OCI-LY7 (cell line): ENCODE measurements at regions not wholly inside any gene's neighbourhood (a gene's known extent, or its start where the extent isn't known, plus 50 kb on each side); places are given as distances from the start of the nearest gene placed in this dataset.

Experiments
- BruUV-seq: library from RNA; stranded (reverse); fragments of 400-500 nt; replicated peaks from 2 replicates; lab custom pipeline; 2021; lab: Mats Ljungman, UMichigan
- CTCF ChIA-PET: fragments of 300-600 bp; sonication (Branson Sonifier 250); formaldehyde crosslinking; loops from one replicate; lab custom pipeline; 2022; ENCODE audit warnings: antibody characterized with exemption; ENCODE audit not compliant: unreplicated experiment; lab: Charles Lee
- POLR2A ChIA-PET: fragments of 300-600 bp; sonication (Branson Sonifier 250); formaldehyde crosslinking; loops from one replicate; lab custom pipeline; 2022; ENCODE audit warnings: antibody characterized with exemption; lab: Charles Lee
- DNase-seq: peaks from one replicate; pipeline ENCODE4 v3.0.0-alpha.2; 2015; ENCODE audit warnings: low spot score
- H2AFZ ChIP-seq: fragments of 200-600 bp; sonication (generic), shearing (Covaris generic); 2 replicates; pipeline ENCODE4 v1.6.1; 2014; ENCODE audit warnings: mild to moderate bottlenecking, antibody characterized with exemption, low read length, moderate library complexity
- H3K27ac ChIP-seq: fragments of 200-600 bp; sonication (generic); 2 replicates; pipeline ENCODE4 v1.5.1; 2014; ENCODE audit warnings: mixed run types, low read depth, mild to moderate bottlenecking, moderate library complexity, low read length, inconsistent platforms; ENCODE audit not compliant: poor library complexity, severe bottlenecking
- H3K36me3 ChIP-seq: fragments of 200-600 bp; sonication (generic); 2 replicates; pipeline ENCODE4 v1.6.1; 2014; ENCODE audit warnings: mild to moderate bottlenecking, antibody characterized with exemption, low read length, moderate library complexity, mixed read lengths; ENCODE audit not compliant: insufficient read depth
- H3K4me1 ChIP-seq: fragments of 200-600 bp; sonication (generic); 2 replicates; pipeline ENCODE4 v1.5.1; 2014; ENCODE audit warnings: mild to moderate bottlenecking, low read length; ENCODE audit not compliant: insufficient read depth, poor library complexity, severe bottlenecking
- H3K4me2 ChIP-seq: fragments of 200-600 bp; sonication (generic); 2 replicates; pipeline ENCODE4 v1.6.1; 2014; ENCODE audit warnings: mild to moderate bottlenecking, low read length
- H3K4me3 ChIP-seq: fragments of 200-600 bp; sonication (generic); 2 replicates; pipeline ENCODE4 v1.5.1; 2014; ENCODE audit warnings: mild to moderate bottlenecking, low read depth, low read length; ENCODE audit not compliant: poor library complexity, severe bottlenecking
- H3K79me2 ChIP-seq: fragments of 200-600 bp; sonication (generic); 2 replicates; pipeline ENCODE4 v1.6.1; 2016; ENCODE audit warnings: low read depth, mild to moderate bottlenecking, low read length, moderate library complexity, mixed read lengths; ENCODE audit not compliant: insufficient read depth
- H3K9me2 ChIP-seq: fragments of 200-600 bp; sonication (generic); 2 replicates; pipeline ENCODE4 v1.6.1; 2016; ENCODE audit warnings: mild to moderate bottlenecking, low read length, mixed read lengths; ENCODE audit not compliant: insufficient read depth
- H3K9me3 ChIP-seq: fragments of 200-600 bp; sonication (generic); 2 replicates; pipeline ENCODE4 v1.6.1; 2014; ENCODE audit warnings: mild to moderate bottlenecking, mixed run types, low read length, mixed read lengths
- H4K20me1 ChIP-seq: fragments of 200-600 bp; sonication (generic); 2 replicates; pipeline ENCODE4 v1.6.1; 2014; ENCODE audit warnings: mild to moderate bottlenecking, antibody characterized with exemption, low read length, moderate library complexity, mixed read lengths; ENCODE audit not compliant: insufficient read depth
- EZH2phosphoT487 ChIP-seq: fragments of 200-600 bp; sonication (generic); IDR thresholded peaks from 2 replicates; pipeline ENCODE4 v1.6.1; 2018; ENCODE audit warnings: low read depth, borderline replicate concordance, mild to moderate bottlenecking, mixed run types, antibody characterized with exemption, low read length, moderate library complexity, mixed read lengths
- intact Hi-C: fragments of 100-400 bp; cut with micrococcal nuclease; formaldehyde crosslinking; loops from one replicate; pipeline ENCODE4 v1.10.0; 2022; ENCODE audit not compliant: unreplicated experiment
- TF ChIP-seq, protein P1 (sequence below): fragments of 200-600 bp; sonication (generic); conservative IDR thresholded peaks from 2 replicates; pipeline ENCODE4 v1.5.1; 2014; ENCODE audit warnings: mild to moderate bottlenecking, antibody characterized with exemption, low read length, moderate library complexity, mixed read lengths

GRCh38 chr6:90932351-90932750 is 345.5 kb upstream of the MAP3K7 start:
- H2AFZ ChIP-seq: no peak overlapping the region
- H3K79me2 ChIP-seq: no peaks in the 10 kb centered on the region
- CTCF ChIA-PET: no interaction called here
- H3K9me3 ChIP-seq: no peaks in the 10 kb centered on the region
- no peak overlapping the region for H3K4me2 ChIP-seq
- H3K27ac ChIP-seq: no peak overlapping the region
- no peak overlapping the region for H3K4me3 ChIP-seq
- H3K9me2 ChIP-seq: no peaks in the 10 kb centered on the region
- no peak for DNase-seq
- POLR2A ChIA-PET: interaction anchor here (1.5 kb wide), 1 partner anchor 8 kb away, joined by 4 read pairs; no protein-coding TSS in a partner anchor
- no peak for TF ChIP-seq EZH2phosphoT487
- TF ChIP-seq, protein P1, sequence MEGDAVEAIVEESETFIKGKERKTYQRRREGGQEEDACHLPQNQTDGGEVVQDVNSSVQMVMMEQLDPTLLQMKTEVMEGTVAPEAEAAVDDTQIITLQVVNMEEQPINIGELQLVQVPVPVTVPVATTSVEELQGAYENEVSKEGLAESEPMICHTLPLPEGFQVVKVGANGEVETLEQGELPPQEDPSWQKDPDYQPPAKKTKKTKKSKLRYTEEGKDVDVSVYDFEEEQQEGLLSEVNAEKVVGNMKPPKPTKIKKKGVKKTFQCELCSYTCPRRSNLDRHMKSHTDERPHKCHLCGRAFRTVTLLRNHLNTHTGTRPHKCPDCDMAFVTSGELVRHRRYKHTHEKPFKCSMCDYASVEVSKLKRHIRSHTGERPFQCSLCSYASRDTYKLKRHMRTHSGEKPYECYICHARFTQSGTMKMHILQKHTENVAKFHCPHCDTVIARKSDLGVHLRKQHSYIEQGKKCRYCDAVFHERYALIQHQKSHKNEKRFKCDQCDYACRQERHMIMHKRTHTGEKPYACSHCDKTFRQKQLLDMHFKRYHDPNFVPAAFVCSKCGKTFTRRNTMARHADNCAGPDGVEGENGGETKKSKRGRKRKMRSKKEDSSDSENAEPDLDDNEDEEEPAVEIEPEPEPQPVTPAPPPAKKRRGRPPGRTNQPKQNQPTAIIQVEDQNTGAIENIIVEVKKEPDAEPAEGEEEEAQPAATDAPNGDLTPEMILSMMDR: no peak
- intact Hi-C loops: no loop called here
- H4K20me1 ChIP-seq: no peaks in the 10 kb centered on the region
- H3K36me3 ChIP-seq: no peaks in the 10 kb centered on the region
- H3K4me1 ChIP-seq: no peaks in the 10 kb centered on the region
- BruUV-seq: no TSS peak

DNA sequence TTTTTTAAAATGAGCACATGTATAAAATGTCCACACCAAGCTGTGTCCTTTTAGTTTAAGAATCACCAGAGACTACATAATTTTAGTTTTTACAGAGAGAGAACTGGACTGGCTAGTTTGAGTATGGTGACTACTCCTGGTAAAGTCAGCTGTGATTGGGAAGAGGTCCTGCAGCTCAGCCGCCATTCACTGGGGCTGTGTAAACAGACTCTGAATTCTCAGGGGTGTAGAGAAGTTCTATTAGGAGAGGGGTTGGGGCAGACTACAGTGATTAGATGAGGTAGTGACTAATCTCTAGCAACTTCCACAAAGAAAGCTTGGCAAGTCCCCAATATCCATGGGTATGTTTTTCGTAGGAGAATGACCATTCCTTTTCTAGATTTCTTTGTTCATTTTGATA is 341.2 kb upstream of the MAP3K7 start:
- Histone ChIP-seq H4K20me1 (no peaks in the 10 kb centered on the region), H3K9me3 (no peaks in the 10 kb centered on the region), H3K4me3 (no peak overlapping the region), H3K9me2 (no peaks in the 10 kb centered on the region), H3K36me3 (no peaks in the 10 kb centered on the region), H3K4me1 (no peaks in the 10 kb centered on the region), H3K79me2 (no peaks in the 10 kb centered on the region), H3K27ac (no peak overlapping the region), H2AFZ (no peak overlapping the region), H3K4me2 (no peak overlapping the region)
- POLR2A ChIA-PET: interaction anchor here (1.3 kb wide), 1 partner anchor 16 kb away, joined by 3 read pairs; no protein-coding TSS in a partner anchor
- no TSS peak for BruUV-seq
- no peak for DNase-seq
- CTCF ChIA-PET: interaction anchor here (1.9 kb wide), 1 partner anchor 13 kb away, joined by 6 read pairs; no protein-coding TSS in a partner anchor
- TF ChIP-seq EZH2phosphoT487: no peak
- TF ChIP-seq, protein P1: no peak
- intact Hi-C loops: no loop called here

GRCh38 chr6:90925726-90926125 is 338.9 kb upstream of the MAP3K7 start:
- Histone ChIP-seq H3K4me1 (no peaks in the 10 kb centered on the region), H3K9me3 (no peaks in the 10 kb centered on the region), H3K9me2 (no peaks in the 10 kb centered on the region), H3K4me2 (no peak overlapping the region), H3K4me3 (no peak overlapping the region), H4K20me1 (no peaks in the 10 kb centered on the region), H3K36me3 (no peaks in the 10 kb centered on the region), H3K27ac (no peak overlapping the region), H3K79me2 (no peaks in the 10 kb centered on the region), H2AFZ (no peak overlapping the region)
- no peak for DNase-seq
- intact Hi-C loops: no loop called here
- ChIA-PET POLR2A (no interaction called here), CTCF (interaction anchor here (1.2 kb wide), 1 partner anchor 15 kb away, joined by 3 read pairs; no protein-coding TSS in a partner anchor)
- BruUV-seq: no TSS peak
- TF ChIP-seq, protein P1: no peak
- no peak for TF ChIP-seq EZH2phosphoT487
